Omental fat pad (tissue), 3 donors: ENCODE measurements at regions not wholly inside any gene's neighbourhood (a gene's known extent, or its start where the extent isn't known, plus 50 kb on each side); places are given as distances from the start of the nearest gene placed in this dataset.

Experiments used
- ATAC-seq: fragments of 150-250 bp; one replicate; pipeline ENCODE4 v1.9.1; 2016; ENCODE audit warnings: mild to moderate bottlenecking, moderate library complexity; ENCODE audit not compliant: low FRiP score
- DNase-seq: peaks from one replicate; pipeline ENCODE4 v3.0.0-alpha.2; 2019; ENCODE audit warnings: low spot score
- TF ChIP-seq, protein P1 (sequence below), 3 donors: fragments of 450-650 bp; IDR thresholded peaks; one replicate each; pipeline ENCODE4 v1.5.1; 2016 to 2017; ENCODE audit warnings: antibody characterized with exemption in 3 of 3, mild to moderate bottlenecking in 3 of 3, moderate library complexity in 2 of 3

DNA sequence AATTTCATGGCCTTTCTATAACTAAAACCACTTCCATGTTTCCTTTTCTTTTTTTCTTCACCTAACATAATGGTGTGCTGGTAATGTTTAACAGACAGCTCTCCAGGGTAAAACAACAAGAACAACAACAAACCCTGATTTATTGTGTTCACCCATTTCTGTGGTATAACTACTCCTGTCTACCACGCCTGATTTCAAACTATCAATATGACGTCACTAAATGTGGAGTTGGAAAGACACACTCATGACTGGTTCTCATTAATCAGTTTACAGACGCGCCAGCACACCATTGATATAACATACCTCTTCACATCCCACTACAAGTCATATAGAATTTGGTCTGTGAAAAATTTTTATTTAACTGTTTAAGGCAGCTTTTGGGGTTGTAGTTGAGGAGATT is 142.9 kb downstream of the ARRDC3 start:
- TF ChIP-seq, protein P1, sequence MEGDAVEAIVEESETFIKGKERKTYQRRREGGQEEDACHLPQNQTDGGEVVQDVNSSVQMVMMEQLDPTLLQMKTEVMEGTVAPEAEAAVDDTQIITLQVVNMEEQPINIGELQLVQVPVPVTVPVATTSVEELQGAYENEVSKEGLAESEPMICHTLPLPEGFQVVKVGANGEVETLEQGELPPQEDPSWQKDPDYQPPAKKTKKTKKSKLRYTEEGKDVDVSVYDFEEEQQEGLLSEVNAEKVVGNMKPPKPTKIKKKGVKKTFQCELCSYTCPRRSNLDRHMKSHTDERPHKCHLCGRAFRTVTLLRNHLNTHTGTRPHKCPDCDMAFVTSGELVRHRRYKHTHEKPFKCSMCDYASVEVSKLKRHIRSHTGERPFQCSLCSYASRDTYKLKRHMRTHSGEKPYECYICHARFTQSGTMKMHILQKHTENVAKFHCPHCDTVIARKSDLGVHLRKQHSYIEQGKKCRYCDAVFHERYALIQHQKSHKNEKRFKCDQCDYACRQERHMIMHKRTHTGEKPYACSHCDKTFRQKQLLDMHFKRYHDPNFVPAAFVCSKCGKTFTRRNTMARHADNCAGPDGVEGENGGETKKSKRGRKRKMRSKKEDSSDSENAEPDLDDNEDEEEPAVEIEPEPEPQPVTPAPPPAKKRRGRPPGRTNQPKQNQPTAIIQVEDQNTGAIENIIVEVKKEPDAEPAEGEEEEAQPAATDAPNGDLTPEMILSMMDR (IDR thresholded peaks at IDR 0.05): no peak
- DNase-seq (no peak), ATAC-seq (no peak)

DNA sequence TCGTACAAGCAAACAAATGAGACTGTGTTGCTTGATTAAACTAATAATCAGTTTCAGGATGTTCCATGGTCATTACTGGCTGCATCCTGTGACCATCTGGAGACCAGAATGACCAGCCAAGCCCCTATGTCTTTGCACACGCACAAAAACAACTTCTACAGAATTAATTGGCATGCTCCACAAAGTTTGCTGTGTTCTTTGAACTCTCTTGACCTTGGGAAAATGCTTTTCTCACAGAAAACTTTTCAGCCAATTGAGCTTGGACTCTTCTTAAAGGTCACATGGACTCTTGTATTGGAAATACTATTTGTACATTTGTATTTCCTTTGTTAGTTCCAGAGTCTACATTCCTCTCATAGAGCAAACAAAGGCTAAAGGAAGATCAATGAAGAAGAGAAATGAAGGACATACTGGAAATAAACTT is 147.8 kb downstream of the ARRDC3 start:
- TF ChIP-seq, protein P1 (IDR thresholded peaks at IDR 0.05): no peak
- no peak for ATAC-seq
- no peak for DNase-seq

DNA sequence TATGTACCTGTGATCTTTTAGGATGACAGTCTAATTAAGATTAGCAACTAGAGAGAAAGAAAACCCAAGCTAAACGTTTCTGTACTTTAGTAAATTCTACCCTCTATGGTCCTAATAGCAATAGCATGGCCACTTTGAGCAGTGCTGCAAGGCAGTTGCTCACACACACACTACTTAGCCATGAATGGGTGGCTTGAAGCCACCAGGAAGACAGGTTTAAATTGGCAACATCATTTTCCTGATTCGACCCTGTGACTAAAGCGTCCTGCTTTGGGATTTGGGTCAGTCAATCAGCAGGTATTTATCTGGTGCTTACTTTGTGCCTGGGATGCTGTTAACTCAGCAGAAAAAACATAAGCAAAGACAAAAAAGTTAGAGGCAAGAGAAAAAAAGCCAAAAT is 150.6 kb downstream of the ARRDC3 start:
- ATAC-seq: no peak
- DNase-seq: no peak
- TF ChIP-seq, protein P1 (IDR thresholded peaks at IDR 0.05): no peak

DNA sequence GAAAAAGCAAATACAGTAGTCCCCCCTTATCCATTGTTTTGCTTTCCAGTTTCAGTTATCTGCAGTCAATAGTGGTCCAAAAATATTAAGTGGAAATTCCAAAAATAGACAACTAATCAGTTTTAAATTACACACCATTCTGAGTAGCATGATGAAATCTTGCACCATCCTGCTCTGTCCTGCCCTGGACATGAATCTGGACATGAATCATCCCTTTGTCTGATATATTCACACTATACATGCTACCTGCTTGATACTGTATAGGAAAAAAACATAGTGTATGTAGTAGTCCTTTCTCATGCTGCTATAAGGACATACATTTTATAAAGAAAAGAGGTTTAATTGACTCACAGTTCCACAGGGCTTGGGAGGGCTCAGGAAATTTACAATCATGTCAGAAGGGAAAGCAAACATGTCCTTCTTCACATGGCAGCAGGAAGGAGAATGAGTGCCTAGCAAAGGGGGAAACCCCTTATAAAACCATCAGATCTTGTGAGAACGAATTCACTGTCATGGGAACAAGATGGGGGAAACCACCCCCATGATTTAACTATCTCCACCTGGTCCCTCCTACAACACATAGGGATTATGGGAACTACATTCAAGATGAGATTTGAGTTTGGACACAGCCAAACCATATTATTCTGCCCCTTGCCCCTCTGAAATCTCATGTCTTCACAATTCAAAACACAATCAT is 153.9 kb downstream of the ARRDC3 start:
- TF ChIP-seq, protein P1 (IDR thresholded peaks at IDR 0.05): no peak
- ATAC-seq: no peak
- no peak for DNase-seq

DNA sequence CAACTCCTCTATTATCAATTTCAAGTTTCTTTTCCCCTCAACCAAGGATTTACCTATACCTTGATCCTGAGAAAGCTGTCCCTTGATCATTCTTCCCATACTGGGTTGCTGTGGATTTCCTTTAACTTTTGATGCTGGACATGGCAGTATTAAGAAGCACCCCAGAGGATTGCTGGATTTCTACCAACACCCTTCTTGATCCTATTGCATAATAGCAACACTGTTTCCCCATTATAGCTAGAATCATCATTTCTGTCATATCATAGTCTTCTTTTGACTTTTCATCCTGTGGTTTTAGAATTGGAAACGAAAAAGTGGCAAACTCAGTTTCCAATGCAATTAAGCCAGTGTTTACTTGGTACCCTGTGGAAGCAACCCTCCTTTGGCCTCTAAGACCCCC is 154.9 kb downstream of the ARRDC3 start:
- DNase-seq: no peak
- no peak for ATAC-seq
- TF ChIP-seq, protein P1 (IDR thresholded peaks at IDR 0.05): no peak

DNA sequence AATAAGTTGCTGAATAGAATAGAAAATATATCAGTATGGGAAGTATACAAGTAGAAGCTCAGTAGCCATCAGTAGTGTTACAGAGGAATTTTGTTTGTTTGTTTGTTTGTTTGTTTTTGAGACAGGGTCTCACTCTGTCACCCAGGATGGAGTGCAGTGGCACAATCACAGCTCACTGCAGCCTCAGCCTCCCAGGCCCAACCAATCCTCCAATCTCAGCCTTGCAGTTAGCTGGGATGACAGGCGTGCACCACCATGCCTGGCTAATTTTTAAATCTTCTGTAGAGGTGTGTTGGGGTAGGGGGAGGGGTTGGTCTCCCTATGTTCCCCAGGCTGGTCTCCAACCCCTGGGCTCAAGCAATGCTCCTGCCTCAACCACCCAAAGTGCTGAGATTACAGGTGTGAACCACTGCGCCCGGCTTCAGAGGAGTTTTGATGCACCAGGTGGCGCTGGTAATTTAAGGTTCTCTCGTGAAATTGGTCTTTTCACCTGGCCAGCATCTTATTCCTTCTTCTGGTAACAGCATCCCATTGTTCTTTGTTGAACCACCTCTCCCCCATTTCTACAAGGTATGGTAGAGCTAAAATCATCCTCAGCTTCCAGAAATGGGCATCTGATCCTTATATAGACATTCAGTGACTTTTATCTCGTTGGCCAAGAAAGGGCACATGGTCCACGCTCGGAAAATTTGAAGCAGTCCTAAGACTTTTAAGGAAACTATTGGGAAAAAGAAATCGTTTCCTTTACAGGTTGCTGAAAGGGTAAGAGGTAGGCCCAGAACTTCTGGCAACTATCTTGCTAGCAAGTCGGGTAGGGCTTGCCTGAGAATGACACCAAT is 157.1 kb downstream of the ARRDC3 start:
- DNase-seq: no peak
- peak; percentile 54 for ATAC-seq
- TF ChIP-seq, protein P1 (IDR thresholded peaks at IDR 0.05): no peak
